CD4-positive, alpha-beta T cell (primary cell): ENCODE measurements at regions not wholly inside any gene's neighbourhood (a gene's known extent, or its start where the extent isn't known, plus 50 kb on each side); places are given as distances from the start of the nearest gene placed in this dataset.

Experiments used
- ATAC-seq: fragments of 200-7000 bp; cut with Tn5 transposase; one replicate; pipeline ENCODE4 v1.10.0; 2022; ENCODE audit warnings: mild to moderate bottlenecking; ENCODE audit not compliant: poor library complexity
- CTCF ChIA-PET: fragments of 350-600 bp; sonication (Branson Sonifier 250); formaldehyde crosslinking; loops from one replicate; lab custom pipeline; 2021; ENCODE audit warnings: antibody characterized with exemption, inconsistent platforms; lab: Charles Lee
- POLR2A ChIA-PET: fragments of 350-600 bp; sonication (Branson Sonifier 250); formaldehyde crosslinking; loops from one replicate; lab custom pipeline; 2021; ENCODE audit warnings: antibody characterized with exemption, inconsistent platforms; lab: Charles Lee
- DNase-seq, 14 experiments: peaks; one replicate each; pipeline ENCODE4 v3.0.0-alpha.2; 2013 to 2020; ENCODE audit warnings: mixed read lengths in 2 of 14
- H3K27ac ChIP-seq, 2 donors: one replicate each; pipeline versions ENCODE4 v1.5.1 to v1.7.0; 2013; ENCODE audit warnings: low read length in 2 of 2, low read depth in 1 of 2, mild to moderate bottlenecking in 1 of 2
- H3K27me3 ChIP-seq, 2 experiments: 1 replicate in 1 of 2; 2 replicates in 1 of 2; pipeline versions ENCODE4 v1.6.1 to v1.7.0; 2013; ENCODE audit warnings: low read length in 2 of 2, control low read depth in 1 of 2, mild to moderate bottlenecking in 1 of 2, moderate library complexity in 1 of 2; ENCODE audit not compliant: insufficient read depth in 2 of 2, control insufficient read depth in 1 of 2
- H3K36me3 ChIP-seq: one replicate; pipeline ENCODE4 v1.6.1; 2013; ENCODE audit warnings: low read length, control low read depth; ENCODE audit not compliant: insufficient read depth
- H3K4me1 ChIP-seq: one replicate; pipeline ENCODE4 v1.6.1; 2013; ENCODE audit warnings: low read length, control low read depth; ENCODE audit not compliant: insufficient read depth
- H3K4me3 ChIP-seq: one replicate; pipeline ENCODE4 v1.5.1; 2013; ENCODE audit warnings: mild to moderate bottlenecking, low read length, moderate library complexity
- H3K9me3 ChIP-seq, 2 experiments: 1 replicate in 1 of 2; 2 replicates in 1 of 2; pipeline versions ENCODE4 v1.6.1 to v1.7.0; 2013; ENCODE audit warnings: low read length in 2 of 2, mild to moderate bottlenecking in 2 of 2, control low read depth in 1 of 2, moderate library complexity in 1 of 2; ENCODE audit not compliant: control insufficient read depth in 1 of 2, insufficient read depth in 1 of 2
- H3K27ac Mint-ChIP-seq: one replicate; pipeline ENCODE4 v1.8.0; 2020; ENCODE audit warnings: mixed read lengths
- H3K27me3 Mint-ChIP-seq: one replicate; pipeline ENCODE4 v1.8.0; 2021; ENCODE audit warnings: mixed read lengths
- H3K36me3 Mint-ChIP-seq: one replicate; pipeline ENCODE4 v1.8.0; 2021; ENCODE audit warnings: low read depth, mixed read lengths
- H3K4me1 Mint-ChIP-seq: one replicate; pipeline ENCODE4 v1.8.0; 2021; ENCODE audit warnings: low read depth, mixed read lengths
- H3K4me3 Mint-ChIP-seq: one replicate; pipeline ENCODE4 v1.8.0; 2020; ENCODE audit warnings: mild to moderate bottlenecking, mixed read lengths
- H3K9me3 Mint-ChIP-seq: one replicate; pipeline ENCODE4 v1.8.0; 2020; ENCODE audit warnings: mixed read lengths
- intact Hi-C, 2 experiments: fragments of 100-400 bp; cut with DNase I in 1 of 2; cut with micrococcal nuclease in 1 of 2; formaldehyde crosslinking; loops; one replicate each; pipeline versions ENCODE4 v1.15.1 to v1.9.0; 2023 to 2025; cut with DNase I, micrococcal nuclease
- TF ChIP-seq, protein P1 (sequence below): fragments of 200-600 bp; IDR thresholded peaks from one replicate; pipeline ENCODE4 v1.8.0; 2022; ENCODE audit warnings: antibody characterized with exemption, mild to moderate bottlenecking

DNA sequence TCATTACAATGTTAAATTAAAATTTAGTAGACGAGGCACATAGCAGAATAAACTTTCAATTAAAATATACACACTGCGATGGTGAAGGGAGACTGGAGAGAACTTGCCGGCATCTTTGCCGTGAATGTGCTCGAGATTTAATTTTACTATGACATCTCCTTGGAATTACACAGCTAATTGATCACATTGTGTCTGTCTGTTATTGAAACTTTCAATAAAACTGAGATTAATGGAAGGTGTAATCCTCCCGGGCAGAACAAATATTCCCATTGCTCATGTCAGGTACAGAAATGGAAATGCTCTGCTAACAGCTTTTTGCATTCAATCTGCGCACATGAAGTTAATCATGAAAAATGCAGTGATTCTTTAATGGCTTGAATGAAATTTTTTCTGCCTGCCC is 210.1 kb upstream of the NLRP1 start:
- Histone ChIP-seq H3K27ac (no peak overlapping the region), H3K4me1 (no peaks in the 10 kb centered on the region), H3K9me3 (peaks cover 3 to 9% of the 10 kb centered on the region in 2 experiments), H3K36me3 (no peaks in the 10 kb centered on the region), H3K27me3 (peaks cover 4 to 18% of the 10 kb centered on the region in 2 experiments), H3K4me3 (no peak overlapping the region)
- ChIA-PET POLR2A (no interaction called here), CTCF (no interaction called here)
- H3K4me3 Mint-ChIP-seq: no peak overlapping the region
- TF ChIP-seq, protein P1, sequence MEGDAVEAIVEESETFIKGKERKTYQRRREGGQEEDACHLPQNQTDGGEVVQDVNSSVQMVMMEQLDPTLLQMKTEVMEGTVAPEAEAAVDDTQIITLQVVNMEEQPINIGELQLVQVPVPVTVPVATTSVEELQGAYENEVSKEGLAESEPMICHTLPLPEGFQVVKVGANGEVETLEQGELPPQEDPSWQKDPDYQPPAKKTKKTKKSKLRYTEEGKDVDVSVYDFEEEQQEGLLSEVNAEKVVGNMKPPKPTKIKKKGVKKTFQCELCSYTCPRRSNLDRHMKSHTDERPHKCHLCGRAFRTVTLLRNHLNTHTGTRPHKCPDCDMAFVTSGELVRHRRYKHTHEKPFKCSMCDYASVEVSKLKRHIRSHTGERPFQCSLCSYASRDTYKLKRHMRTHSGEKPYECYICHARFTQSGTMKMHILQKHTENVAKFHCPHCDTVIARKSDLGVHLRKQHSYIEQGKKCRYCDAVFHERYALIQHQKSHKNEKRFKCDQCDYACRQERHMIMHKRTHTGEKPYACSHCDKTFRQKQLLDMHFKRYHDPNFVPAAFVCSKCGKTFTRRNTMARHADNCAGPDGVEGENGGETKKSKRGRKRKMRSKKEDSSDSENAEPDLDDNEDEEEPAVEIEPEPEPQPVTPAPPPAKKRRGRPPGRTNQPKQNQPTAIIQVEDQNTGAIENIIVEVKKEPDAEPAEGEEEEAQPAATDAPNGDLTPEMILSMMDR: no peak
- ATAC-seq (no peak), DNase-seq (no peak)
- H3K36me3 Mint-ChIP-seq: no peaks in the 10 kb centered on the region
- no peaks in the 10 kb centered on the region for H3K4me1 Mint-ChIP-seq
- peaks cover 6% of the 10 kb centered on the region for H3K9me3 Mint-ChIP-seq
- no peak overlapping the region for H3K27ac Mint-ChIP-seq
- intact Hi-C loops: no loop called here
- H3K27me3 Mint-ChIP-seq: peaks cover 49% of the 10 kb centered on the region

DNA sequence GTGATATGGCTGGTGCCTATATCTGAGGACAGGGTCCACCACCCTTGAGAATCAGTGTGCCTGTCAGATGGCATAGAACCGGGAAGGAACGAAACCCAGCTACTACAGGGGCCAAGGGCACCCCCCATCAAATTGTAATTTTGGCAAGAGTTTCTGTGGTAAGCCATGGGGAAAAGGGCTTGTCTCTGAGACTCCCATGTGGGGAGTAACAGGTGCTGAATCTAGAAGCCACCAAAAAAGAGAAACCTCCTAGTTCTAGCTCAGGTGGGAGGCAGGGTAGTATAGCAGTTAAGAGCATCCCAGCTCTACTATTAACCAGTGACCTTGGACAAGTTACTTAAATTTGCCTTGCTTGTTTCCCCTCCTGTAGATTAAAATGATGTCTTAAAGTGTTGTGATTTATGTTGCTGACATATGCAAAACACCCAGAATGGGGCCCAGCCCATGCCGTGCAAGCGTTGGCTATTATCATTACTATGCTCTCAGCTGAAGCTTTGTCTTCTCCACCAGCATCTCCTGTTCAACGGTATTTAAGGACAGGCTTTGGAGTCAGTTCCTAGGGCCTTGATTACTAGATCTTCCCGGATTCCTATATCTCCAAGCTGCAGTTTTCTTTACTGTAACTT is 210.7 kb upstream of the NLRP1 start:
- no peak for DNase-seq
- CTCF ChIA-PET: no interaction called here
- peaks cover 48% of the 10 kb centered on the region for H3K27me3 Mint-ChIP-seq

DNA sequence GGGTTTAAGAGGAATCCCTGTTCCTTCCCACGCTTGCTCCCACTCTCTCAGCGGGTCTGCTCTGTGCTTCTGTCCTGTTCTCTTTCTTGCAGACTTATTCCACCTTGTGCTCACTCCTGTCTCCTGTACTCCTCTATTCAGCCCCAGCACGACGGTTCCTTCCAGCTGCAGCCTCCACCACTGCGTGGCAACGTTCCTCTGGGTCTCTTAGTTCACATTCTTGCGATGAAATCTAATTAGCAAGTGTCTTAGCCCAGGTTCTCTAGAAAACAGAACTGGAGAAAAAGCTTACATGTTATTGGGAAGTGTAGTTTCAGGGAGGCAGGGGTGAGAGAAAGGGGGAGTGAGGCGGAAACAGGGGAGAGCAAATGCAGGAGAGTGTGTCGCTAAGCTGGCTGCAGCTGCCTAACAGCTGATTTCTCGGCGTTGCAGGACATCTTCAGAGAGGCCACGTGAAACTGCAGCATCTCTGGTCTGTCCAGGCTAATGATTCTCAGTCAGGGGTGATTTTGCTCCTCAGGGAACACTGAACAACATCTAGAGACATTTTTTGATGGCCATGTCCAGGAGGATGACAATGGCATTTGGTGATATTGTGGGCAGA is 213.2 kb upstream of the NLRP1 start:
- peaks cover 41% of the 10 kb centered on the region for H3K27me3 Mint-ChIP-seq
- TF ChIP-seq, protein P1: no peak
- Histone ChIP-seq H3K4me1 (no peaks in the 10 kb centered on the region), H3K9me3 (peaks cover 6 to 7% of the 10 kb centered on the region in 2 experiments), H3K27me3 (peaks cover 4 to 15% of the 10 kb centered on the region in 2 experiments), H3K27ac (no peak overlapping the region), H3K36me3 (no peaks in the 10 kb centered on the region), H3K4me3 (no peak overlapping the region)
- POLR2A ChIA-PET: no interaction called here
- no peak for DNase-seq
- H3K9me3 Mint-ChIP-seq: peaks cover 6% of the 10 kb centered on the region
- no peak overlapping the region for H3K27ac Mint-ChIP-seq
- no peak for ATAC-seq
- no peaks in the 10 kb centered on the region for H3K4me1 Mint-ChIP-seq
- CTCF ChIA-PET: no interaction called here
- no peaks in the 10 kb centered on the region for H3K36me3 Mint-ChIP-seq
- intact Hi-C loops: no loop called here
- no peak overlapping the region for H3K4me3 Mint-ChIP-seq

More for the DNA sequence above, 210.7 kb upstream of the NLRP1 start:
- H3K9me3 Mint-ChIP-seq: peaks cover 6% of the 10 kb centered on the region
- Histone ChIP-seq H3K36me3 (no peaks in the 10 kb centered on the region), H3K27ac (no peak overlapping the region), H3K4me1 (no peaks in the 10 kb centered on the region), H3K4me3 (no peak overlapping the region), H3K9me3 (peaks cover 3 to 9% of the 10 kb centered on the region in 2 experiments), H3K27me3 (peaks cover 4 to 17% of the 10 kb centered on the region in 2 experiments)
- TF ChIP-seq, protein P1: no peak
- H3K36me3 Mint-ChIP-seq: no peaks in the 10 kb centered on the region
- no peaks in the 10 kb centered on the region for H3K4me1 Mint-ChIP-seq
- no peak overlapping the region for H3K4me3 Mint-ChIP-seq
- ATAC-seq: no peak
- POLR2A ChIA-PET: no interaction called here
- H3K27ac Mint-ChIP-seq: no peak overlapping the region
- intact Hi-C loops: no loop called here
